IMR-90 (cell line): ENCODE measurements at regions not wholly inside any gene's neighbourhood (a gene's known extent, or its start where the extent isn't known, plus 50 kb on each side); places are given as distances from the start of the nearest gene placed in this dataset.
A peak's percentile ranks its signal among the peaks of the same experiment; 100 is the strongest.

Experiments used
- ATAC-seq: fragments of 200-7000 bp; cut with Tn5 transposase; 2 replicates; pipeline ENCODE4 v1.9.1; 2020; ENCODE audit warnings: low read depth, mild to moderate bottlenecking, moderate library complexity
- BruUV-seq: library from RNA; stranded (reverse); fragments of 400-500 nt; replicated peaks from 2 replicates; lab custom pipeline; 2021; lab: Mats Ljungman, UMichigan
- CTCF ChIA-PET: fragments of 300-600 bp; formaldehyde crosslinking; extraction: SDS; loops from one replicate; lab custom pipeline; 2021; ENCODE audit warnings: antibody characterized with exemption; lab: Yijun Ruan, JAX
- POLR2A ChIA-PET: fragments of 300-600 bp; sonication (Branson Sonifier 250); formaldehyde crosslinking; loops from one replicate; lab custom pipeline; 2022; ENCODE audit warnings: antibody characterized with exemption; ENCODE audit not compliant: unreplicated experiment; lab: Charles Lee
- DNase-seq: peaks from one replicate; pipeline ENCODE4 v3.0.0; 2013
- H2AFZ ChIP-seq: replicated peaks from 2 replicates; pipeline ENCODE3; 2013; ENCODE audit warnings: low read length, mild to moderate bottlenecking; ENCODE audit not compliant: poor library complexity
- H2AK5ac ChIP-seq: 2 replicates; pipeline ENCODE4 v1.6.1; 2013; ENCODE audit warnings: low read depth, low read length, inconsistent platforms
- H2AK9ac ChIP-seq: replicated peaks from 2 replicates; pipeline ENCODE3; 2013; ENCODE audit warnings: mild to moderate bottlenecking, low read depth, low read length, moderate library complexity; ENCODE audit not compliant: poor library complexity
- H2BK120ac ChIP-seq: 2 replicates; pipeline ENCODE4 v1.6.1; 2013; ENCODE audit warnings: low read depth, low read length, inconsistent platforms
- H2BK15ac ChIP-seq: 3 replicates; pipeline ENCODE4 v1.6.1; 2013; ENCODE audit warnings: low read depth, low read length, inconsistent platforms
- H2BK20ac ChIP-seq: 2 replicates; pipeline ENCODE4 v1.6.1; 2013; ENCODE audit warnings: low read depth, mild to moderate bottlenecking, inconsistent platforms, low read length, moderate library complexity
- H2BK5ac ChIP-seq: 2 replicates; pipeline ENCODE4 v1.6.1; 2013; ENCODE audit warnings: mild to moderate bottlenecking, low read depth, low read length, inconsistent platforms; ENCODE audit not compliant: poor library complexity, severe bottlenecking
- H3K14ac ChIP-seq: replicated peaks from 2 replicates; pipeline ENCODE4 v1.6.1; 2013; ENCODE audit warnings: low read depth, low read length, inconsistent platforms
- H3K18ac ChIP-seq: 2 replicates; pipeline ENCODE4 v1.6.1; 2013; ENCODE audit warnings: low read depth, low read length, control low read depth
- H3K23ac ChIP-seq: 2 replicates; pipeline ENCODE4 v1.6.1; 2013; ENCODE audit warnings: low read depth, low read length, inconsistent platforms
- H3K27ac ChIP-seq: 2 replicates; pipeline ENCODE4 v1.5.1; 2013; ENCODE audit warnings: mild to moderate bottlenecking, control low read depth, low read length; ENCODE audit not compliant: insufficient read depth
- H3K27me3 ChIP-seq: 2 replicates; pipeline ENCODE4 v1.6.1; 2013; ENCODE audit warnings: low read length; ENCODE audit not compliant: control insufficient read depth, insufficient read depth
- H3K36me3 ChIP-seq: 2 replicates; pipeline ENCODE4 v1.6.1; 2013; ENCODE audit warnings: low read length, mixed read lengths; ENCODE audit not compliant: control insufficient read depth, insufficient read depth
- H3K4ac ChIP-seq: 2 replicates; pipeline ENCODE4 v1.6.1; 2013; ENCODE audit warnings: low read depth, low read length, inconsistent platforms
- H3K4me1 ChIP-seq: 2 replicates; pipeline ENCODE4 v1.6.1; 2013; ENCODE audit warnings: low read length, mixed read lengths; ENCODE audit not compliant: control insufficient read depth, insufficient read depth
- H3K4me2 ChIP-seq: 2 replicates; pipeline ENCODE4 v1.6.1; 2013; ENCODE audit warnings: low read depth, mild to moderate bottlenecking, control low read depth, low read length, moderate library complexity
- H3K4me3 ChIP-seq: 2 replicates; pipeline ENCODE4 v1.5.1; 2013; ENCODE audit warnings: low read depth, mild to moderate bottlenecking, control low read depth, low read length, moderate library complexity; ENCODE audit not compliant: insufficient read depth
- H3K56ac ChIP-seq: 2 replicates; pipeline ENCODE4 v1.6.1; 2013; ENCODE audit warnings: low read length, inconsistent platforms; ENCODE audit not compliant: insufficient read depth; ENCODE audit errors: extremely low read depth
- H3K79me1 ChIP-seq, 2 experiments: 2 replicates each; pipeline ENCODE4 v1.6.1; 2013; ENCODE audit warnings: low read length in 2 of 2, inconsistent platforms in 1 of 2, low read depth in 1 of 2
- H3K9ac ChIP-seq: 2 replicates; pipeline ENCODE4 v1.6.1; 2013; ENCODE audit warnings: low read depth, low read length, control low read depth
- H3K9me1 ChIP-seq: 2 replicates; pipeline ENCODE4 v1.6.1; 2013; ENCODE audit warnings: low read length, inconsistent platforms; ENCODE audit not compliant: insufficient read depth
- H3K9me3 ChIP-seq: 2 replicates; pipeline ENCODE4 v1.6.1; 2013; ENCODE audit warnings: low read length; ENCODE audit not compliant: control insufficient read depth, insufficient read depth
- H4K20me1 ChIP-seq: 2 replicates; pipeline ENCODE4 v1.6.1; 2013; ENCODE audit warnings: low read length, inconsistent platforms; ENCODE audit not compliant: insufficient read depth
- H4K5ac ChIP-seq: 2 replicates; pipeline ENCODE4 v1.6.1; 2013; ENCODE audit warnings: mild to moderate bottlenecking, low read depth, low read length, control low read depth
- H4K8ac ChIP-seq, 2 experiments: 2 replicates each; pipeline ENCODE4 v1.6.1; 2013; ENCODE audit warnings: low read depth in 2 of 2, low read length in 2 of 2, control low read depth in 1 of 2, inconsistent platforms in 1 of 2
- H4K91ac ChIP-seq: 2 replicates; pipeline ENCODE4 v1.6.1; 2013; ENCODE audit warnings: low read depth, low read length, inconsistent platforms; ENCODE audit not compliant: insufficient read depth
- BHLHE40 ChIP-seq: fragments of 150-350 bp; IDR thresholded peaks from 2 replicates; pipeline ENCODE4 v1.6.1; 2016; ENCODE audit warnings: mild to moderate bottlenecking, low read depth, low read length
- CHD1 ChIP-seq: IDR thresholded peaks from 2 replicates; pipeline ENCODE4 v1.6.1; 2012; ENCODE audit warnings: low read depth, low read length, improper control_type of control experiment
- FOS ChIP-seq: fragments of 150-350 bp; IDR thresholded peaks from 2 replicates; pipeline ENCODE4 v1.6.1; 2016; ENCODE audit warnings: low read depth, low read length
- MAFK ChIP-seq: IDR thresholded peaks from 2 replicates; pipeline ENCODE4 v1.6.1; 2012; ENCODE audit warnings: low read depth, low read length, improper control_type of control experiment
- NFE2L2 ChIP-seq: fragments of 150-350 bp; IDR thresholded peaks from 2 replicates; pipeline ENCODE4 v1.6.1; 2016; ENCODE audit warnings: low read depth, mild to moderate bottlenecking, low read length
- RFX5 ChIP-seq: IDR thresholded peaks from 2 replicates; pipeline ENCODE4 v1.8.0; 2012; ENCODE audit warnings: low read depth, mild to moderate bottlenecking, low read length, moderate library complexity
- WGBS, 2 experiments: methylation state at CpG; one replicate each; pipeline versions ENCODE4 v1.1.5 to v1.1.7; 2013; ENCODE audit warnings: missing lambda C conversion rate in 2 of 2; ENCODE audit not compliant: insufficient read length in 1 of 2; ENCODE audit errors: extremely low coverage in 2 of 2; 5-methylcytosine and 5-hydroxymethylcytosine counted together
- dilution Hi-C: fragments of 300-500 bp; cut with HindIII; formaldehyde crosslinking; loops from one replicate; pipeline ENCODE4 v1.14.3; 2018; ENCODE audit warnings: low sequenced_read_pairs; ENCODE audit not compliant: unreplicated experiment
- in situ Hi-C: fragments of 300-500 bp; cut with MboI; formaldehyde crosslinking; loops from 3 replicates; pipeline ENCODE4 v1.14.3; 2019; ENCODE audit warnings: low sequenced_read_pairs, inconsistent platforms, mixed read lengths
- intact Hi-C: fragments of 100-400 bp; cut with micrococcal nuclease; formaldehyde crosslinking; loops from 2 replicates; pipeline ENCODE4 v1.10.0; 2022
- TF ChIP-seq, protein P1 (sequence below): fragments of 150-350 bp; IDR thresholded peaks from 2 replicates; pipeline ENCODE4 v1.6.1; 2016; ENCODE audit warnings: low read depth, mild to moderate bottlenecking, low read length, moderate library complexity, borderline replicate concordance
- TF ChIP-seq, protein P2 (sequence below): fragments of 150-350 bp; IDR thresholded peaks from 2 replicates; pipeline ENCODE4 v1.6.1; 2017; ENCODE audit warnings: mild to moderate bottlenecking, antibody characterized with exemption, low read length, low read depth

DNA sequence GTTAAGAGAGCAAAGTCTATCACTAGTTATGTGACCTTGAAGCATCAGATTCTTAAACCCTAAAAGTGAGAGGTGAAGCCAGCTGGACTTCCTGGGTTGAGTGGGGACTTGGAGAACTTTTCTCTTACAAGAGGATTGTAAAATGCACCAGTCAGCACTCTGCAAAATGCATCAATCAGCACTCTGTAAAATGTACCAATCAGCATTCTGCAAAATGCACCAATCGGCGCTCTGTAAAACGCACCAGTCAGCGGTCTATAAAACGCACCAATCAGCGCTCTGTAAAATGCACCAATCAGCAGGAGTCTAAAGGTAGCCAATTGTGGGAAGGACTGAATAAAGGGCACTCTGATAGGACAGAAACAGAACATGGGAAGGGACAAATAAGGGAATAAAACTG, 291.6 kb upstream of the FAM98A start:
- Histone ChIP-seq H3K27me3 (no peaks in the 10 kb centered on the region), H2BK120ac (no peak overlapping the region), H2AK9ac (no peak overlapping the region), H3K18ac (no peak overlapping the region), H3K9ac (no peak overlapping the region), H3K36me3 (no peaks in the 10 kb centered on the region), H3K4me1 (no peaks in the 10 kb centered on the region), H3K56ac (no peak overlapping the region), H3K4ac (no peak overlapping the region), H4K91ac (no peak overlapping the region), H2BK20ac (no peak overlapping the region), H2BK15ac (no peak overlapping the region), H2BK5ac (no peak overlapping the region), H3K4me2 (no peak overlapping the region), H3K14ac (no peak overlapping the region), H3K4me3 (no peak overlapping the region), H4K20me1 (no peaks in the 10 kb centered on the region), H2AFZ (no peak overlapping the region), H3K9me1 (no peaks in the 10 kb centered on the region), H3K9me3 (no peaks in the 10 kb centered on the region; the same call in 1 of the 2 replicates), H3K79me1 (no peaks in the 10 kb centered on the region), H3K27ac (no peak overlapping the region), H2AK5ac (no peak overlapping the region), H4K8ac (no peak overlapping the region), H4K5ac (no peak overlapping the region), H3K23ac (no peak overlapping the region)
- dilution Hi-C loops (no loop called here), intact Hi-C loops (no loop called here), in situ Hi-C loops (no loop called here)
- 87% methylated on average over 6 of the region's 6 CpGs; no CpG with 5 or more reads in 1 of the 2 experiments for WGBS, 2 experiments
- ATAC-seq: no peak
- ChIA-PET CTCF (no interaction called here), POLR2A (no interaction called here)
- TF ChIP-seq FOS (no peak), BHLHE40 (no peak), NFE2L2 (no peak), CHD1 (no peak), MAFK (peak; percentile 65), RFX5 (no peak)
- TF ChIP-seq, protein P1, sequence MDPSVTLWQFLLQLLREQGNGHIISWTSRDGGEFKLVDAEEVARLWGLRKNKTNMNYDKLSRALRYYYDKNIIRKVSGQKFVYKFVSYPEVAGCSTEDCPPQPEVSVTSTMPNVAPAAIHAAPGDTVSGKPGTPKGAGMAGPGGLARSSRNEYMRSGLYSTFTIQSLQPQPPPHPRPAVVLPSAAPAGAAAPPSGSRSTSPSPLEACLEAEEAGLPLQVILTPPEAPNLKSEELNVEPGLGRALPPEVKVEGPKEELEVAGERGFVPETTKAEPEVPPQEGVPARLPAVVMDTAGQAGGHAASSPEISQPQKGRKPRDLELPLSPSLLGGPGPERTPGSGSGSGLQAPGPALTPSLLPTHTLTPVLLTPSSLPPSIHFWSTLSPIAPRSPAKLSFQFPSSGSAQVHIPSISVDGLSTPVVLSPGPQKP: no peak
- TF ChIP-seq, protein P2, sequence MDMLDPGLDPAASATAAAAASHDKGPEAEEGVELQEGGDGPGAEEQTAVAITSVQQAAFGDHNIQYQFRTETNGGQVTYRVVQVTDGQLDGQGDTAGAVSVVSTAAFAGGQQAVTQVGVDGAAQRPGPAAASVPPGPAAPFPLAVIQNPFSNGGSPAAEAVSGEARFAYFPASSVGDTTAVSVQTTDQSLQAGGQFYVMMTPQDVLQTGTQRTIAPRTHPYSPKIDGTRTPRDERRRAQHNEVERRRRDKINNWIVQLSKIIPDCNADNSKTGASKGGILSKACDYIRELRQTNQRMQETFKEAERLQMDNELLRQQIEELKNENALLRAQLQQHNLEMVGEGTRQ: no peak
- BruUV-seq: no TSS peak
- DNase-seq: no peak
